ENCODE measurements at regions not wholly inside any gene's neighbourhood (a gene's known extent, or its start where the extent isn't known, plus 50 kb on each side); places are given as distances from the start of the nearest gene placed in this dataset.

DNA sequence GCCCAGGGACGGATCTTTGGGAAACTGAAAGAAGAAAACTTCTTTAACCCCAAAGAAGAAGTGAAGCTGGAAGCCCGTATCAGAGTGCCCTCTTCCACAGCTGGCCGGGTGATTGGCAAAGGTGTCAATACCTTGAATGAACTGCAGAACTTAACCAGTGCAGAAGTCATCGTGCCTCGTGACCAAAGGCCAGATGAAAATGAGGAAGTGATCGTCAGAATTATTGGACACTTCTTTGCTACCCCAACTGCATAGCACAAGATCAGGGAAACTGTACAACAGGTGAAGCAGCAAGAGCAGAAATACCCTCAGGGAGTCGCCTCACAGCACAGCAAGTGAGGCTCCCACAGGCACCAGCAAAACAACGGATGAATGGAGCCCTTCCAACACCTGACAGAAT is 114.0 kb downstream of the NBPF12 start:
- Histone ChIP-seq H2AFZ (ENCODE audit: low read depth, low read length, poor library complexity, severe bottlenecking) (no peak overlapping the region), H3K4me2 (ENCODE audit: low read length) (no peak overlapping the region), H3K4me1 (ENCODE audit: control insufficient read depth in 1 of 2, insufficient read depth in 2 of 2, low read length in 2 of 2) (no peaks in the 10 kb centered on the region), H3K27ac (ENCODE audit: low read depth, low read length) (no peak overlapping the region), H3K4me3 (replicated peaks in 1 of 2; ENCODE audit: low read depth in 1 of 2, low read length in 2 of 2) (no peak overlapping the region), H3K27me3 (ENCODE audit: insufficient read depth, low read length) (peaks cover 9% of the 10 kb centered on the region; the same call in 1 of the 2 replicates), H3K36me3 (ENCODE audit: control insufficient read depth in 1 of 2, insufficient read depth in 2 of 2, low read length in 2 of 2) (no peaks in the 10 kb centered on the region), H3K9ac (ENCODE audit: low read length) (no peak overlapping the region), H3K79me2 (ENCODE audit: insufficient read depth, low read length) (no peaks in the 10 kb centered on the region), H4K20me1 (ENCODE audit: insufficient read depth) (no peaks in the 10 kb centered on the region), H3K9me2 (ENCODE audit: insufficient read depth) (no peaks in the 10 kb centered on the region), H3K9me3 (ENCODE audit: control insufficient read depth in 1 of 2, insufficient read depth in 1 of 2, low read depth in 1 of 2, low read length in 2 of 2) (no peaks in the 10 kb centered on the region)
- DNase-seq (ENCODE audit: low read depth, low spot score), result no peak
- CTCF ChIA-PET, result no interaction called here
- POLR2A ChIA-PET, result no interaction called here
- RAD21 ChIA-PET (ENCODE audit: low non-redundant PET in 1 of 2, low total read pairs in 2 of 2, uncharacterized antibody in 2 of 2, unreplicated experiment in 2 of 2), result no interaction called here
- intact Hi-C loops (cut with micrococcal nuclease), result no loop called here
- no peak for ATAC-seq
- BruUV-seq (replicated peaks), result no TSS peak
- TF ChIP-seq YY1 (IDR thresholded peaks at IDR 0.05; ENCODE audit: extremely low read depth, insufficient replicate concordance, low read depth, low read length), result no peak
- no peak for TF ChIP-seq POLR2A (IDR thresholded peaks at IDR 0.05; ENCODE audit: borderline replicate concordance, extremely low read depth, insufficient read depth, insufficient read length)
- TF ChIP-seq JUND (IDR thresholded peaks at IDR 0.05), result no peak

DNA sequence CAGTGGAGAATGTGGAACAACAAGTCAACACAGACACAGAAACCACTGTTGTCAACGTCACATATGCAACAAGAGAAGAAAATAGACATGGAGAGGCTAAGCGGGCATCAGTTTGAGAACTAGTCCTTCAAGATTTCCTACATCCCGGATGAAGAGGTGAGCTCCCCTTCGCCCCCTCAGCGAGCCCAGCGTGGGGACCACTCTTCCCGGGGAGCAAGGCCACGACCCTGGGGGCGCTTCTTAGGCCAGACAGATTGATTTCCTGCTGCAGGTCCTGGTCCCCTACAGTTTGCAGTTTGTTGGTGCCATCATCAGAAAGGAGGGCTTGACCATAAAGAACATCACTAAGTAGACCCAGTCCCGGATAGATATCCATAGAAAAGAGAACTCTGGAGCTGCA is 113.0 kb downstream of the NBPF12 start:
- no peak overlapping the region for H3K9ac ChIP-seq (ENCODE audit: low read length)
- POLR2A ChIA-PET, result no interaction called here
- no TSS peak for BruUV-seq (replicated peaks)
- H3K79me2 ChIP-seq (ENCODE audit: insufficient read depth, low read length), result no peaks in the 10 kb centered on the region
- DNase-seq (ENCODE audit: low read depth, low spot score), result no peak
- no peak for TF ChIP-seq SRF (IDR thresholded peaks at IDR 0.05; ENCODE audit: low read depth)
- TF ChIP-seq ZFX (IDR thresholded peaks at IDR 0.05), result no peak
- TF ChIP-seq EGR1 (IDR thresholded peaks at IDR 0.05; ENCODE audit: low read depth), result no peak
- TF ChIP-seq FOSL1 (IDR thresholded peaks at IDR 0.05; ENCODE audit: low read depth), result no peak
- TF ChIP-seq ZNF274 (IDR thresholded peaks at IDR 0.05; ENCODE audit: low read depth, low read length), result no peak
- no peak for TF ChIP-seq YY1 (IDR thresholded peaks at IDR 0.05; ENCODE audit: extremely low read depth, insufficient replicate concordance, low read depth, low read length)
- no peak for TF ChIP-seq SIN3A (IDR thresholded peaks at IDR 0.05; ENCODE audit: low read depth)
- H3K27ac ChIP-seq (ENCODE audit: low read depth, low read length), result no peak overlapping the region
- RAD21 ChIA-PET (ENCODE audit: low non-redundant PET in 1 of 2, low total read pairs in 2 of 2, uncharacterized antibody in 2 of 2, unreplicated experiment in 2 of 2), result no interaction called here
- ATAC-seq, result no peak
- no peak overlapping the region for H2AFZ ChIP-seq (ENCODE audit: low read depth, low read length, poor library complexity, severe bottlenecking)
- H3K9me3 ChIP-seq (ENCODE audit: control insufficient read depth in 1 of 2, insufficient read depth in 1 of 2, low read depth in 1 of 2, low read length in 2 of 2), result no peaks in the 10 kb centered on the region
- H3K9me2 ChIP-seq (ENCODE audit: insufficient read depth), result no peaks in the 10 kb centered on the region
- H3K4me1 ChIP-seq (ENCODE audit: control insufficient read depth in 1 of 2, insufficient read depth in 2 of 2, low read length in 2 of 2), result no peaks in the 10 kb centered on the region
- no peak overlapping the region for H3K4me2 ChIP-seq (ENCODE audit: low read length)
- intact Hi-C loops (cut with micrococcal nuclease), result no loop called here
- peaks cover 5% of the 10 kb centered on the region; the same call in 1 of the 2 replicates for H3K27me3 ChIP-seq (ENCODE audit: insufficient read depth, low read length)
- no peaks in the 10 kb centered on the region for H4K20me1 ChIP-seq (ENCODE audit: insufficient read depth)
- no peaks in the 10 kb centered on the region for H3K36me3 ChIP-seq (ENCODE audit: control insufficient read depth in 1 of 2, insufficient read depth in 2 of 2, low read length in 2 of 2)
- CTCF ChIA-PET, result no interaction called here
- no peak overlapping the region for H3K4me3 ChIP-seq (replicated peaks in 1 of 2; ENCODE audit: low read depth in 1 of 2, low read length in 2 of 2)
